ENCODE measurements at regions not wholly inside any gene's neighbourhood (a gene's known extent, or its start where the extent isn't known, plus 50 kb on each side); places are given as distances from the start of the nearest gene placed in this dataset.

GRCh38 chr5:30405821-30406220 is 787.7 kb upstream of the CDH6 start:
- Histone ChIP-seq H3K79me2 (ENCODE audit: control insufficient read depth, insufficient read depth, low read length) (no peaks in the 10 kb centered on the region), H3K4me3 (replicated peaks in 1 of 3; ENCODE audit: insufficient read depth in 1 of 3, low read depth in 1 of 3, low read length in 3 of 3) (no peak overlapping the region), H3K9me3 (replicated peaks; ENCODE audit: control insufficient read depth, insufficient read depth, low read length) (no peaks in the 10 kb centered on the region), H3K9me1 (replicated peaks; ENCODE audit: control insufficient read depth, extremely low read depth, insufficient read depth, low read length) (no peaks in the 10 kb centered on the region), H2AFZ (ENCODE audit: low read depth, low read length) (no peak overlapping the region), H3K27me3 (ENCODE audit: control insufficient read depth in 2 of 2, insufficient read depth in 2 of 2, low read length in 2 of 2) (no peaks in the 10 kb centered on the region), H3K27ac (ENCODE audit: insufficient read depth, low read depth, low read length) (no peak overlapping the region), H4K20me1 (replicated peaks; ENCODE audit: control insufficient read depth, extremely low read depth, insufficient read depth, low read length) (no peaks in the 10 kb centered on the region), H3K36me3 (ENCODE audit: control insufficient read depth in 2 of 2, extremely low read depth in 1 of 2, insufficient read depth in 2 of 2, low read length in 2 of 2) (no peaks in the 10 kb centered on the region), H3K4me2 (ENCODE audit: insufficient read depth, low read length) (no peak overlapping the region), H3K9ac (replicated peaks; ENCODE audit: extremely low read depth, insufficient read depth, low read length) (no peak overlapping the region), H3K4me1 (ENCODE audit: control insufficient read depth, extremely low read depth, insufficient read depth, low read length) (no peaks in the 10 kb centered on the region)
- intact Hi-C loops (cut with micrococcal nuclease) (no loop called here), dilution Hi-C loops (cut with MboI; ENCODE audit: extremely low pct_ligation_motif_present, low sequenced_read_pairs) (no loop called here)
- POLR2A ChIA-PET = no interaction called here
- FAIRE-seq (no peak), DNase-seq (ENCODE audit: low read depth, low spot score) (no peak)
- no TSS peak for BruUV-seq (replicated peaks)
- TF ChIP-seq, protein P1, sequence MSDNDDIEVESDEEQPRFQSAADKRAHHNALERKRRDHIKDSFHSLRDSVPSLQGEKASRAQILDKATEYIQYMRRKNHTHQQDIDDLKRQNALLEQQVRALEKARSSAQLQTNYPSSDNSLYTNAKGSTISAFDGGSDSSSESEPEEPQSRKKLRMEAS (IDR thresholded peaks at IDR 0.05; ENCODE audit: insufficient read depth, insufficient read length) = no peak
- TF ChIP-seq MYC (IDR thresholded peaks at IDR 0.05; ENCODE audit: low read depth, low read length) (no peak), POLR2A (IDR thresholded peaks at IDR 0.05; ENCODE audit: low read depth, low read length) (no peak), FOS (IDR thresholded peaks at IDR 0.05; ENCODE audit: borderline replicate concordance, insufficient read depth, low read length) (no peak), EZH2 (IDR thresholded peaks at IDR 0.05; ENCODE audit: borderline replicate concordance, low read depth, low read length, severe bottlenecking) (no peak), POLR2AphosphoS5 (IDR thresholded peaks at IDR 0.05; ENCODE audit: insufficient read depth, low read depth, low read length) (no peak), GATA2 (IDR thresholded peaks at IDR 0.05; ENCODE audit: insufficient read depth, insufficient read length, low read depth, low read length) (no peak), JUN (IDR thresholded peaks at IDR 0.05; ENCODE audit: borderline replicate concordance, insufficient read depth, insufficient read length, low read depth) (no peak)
- TF ChIP-seq, protein P2, sequence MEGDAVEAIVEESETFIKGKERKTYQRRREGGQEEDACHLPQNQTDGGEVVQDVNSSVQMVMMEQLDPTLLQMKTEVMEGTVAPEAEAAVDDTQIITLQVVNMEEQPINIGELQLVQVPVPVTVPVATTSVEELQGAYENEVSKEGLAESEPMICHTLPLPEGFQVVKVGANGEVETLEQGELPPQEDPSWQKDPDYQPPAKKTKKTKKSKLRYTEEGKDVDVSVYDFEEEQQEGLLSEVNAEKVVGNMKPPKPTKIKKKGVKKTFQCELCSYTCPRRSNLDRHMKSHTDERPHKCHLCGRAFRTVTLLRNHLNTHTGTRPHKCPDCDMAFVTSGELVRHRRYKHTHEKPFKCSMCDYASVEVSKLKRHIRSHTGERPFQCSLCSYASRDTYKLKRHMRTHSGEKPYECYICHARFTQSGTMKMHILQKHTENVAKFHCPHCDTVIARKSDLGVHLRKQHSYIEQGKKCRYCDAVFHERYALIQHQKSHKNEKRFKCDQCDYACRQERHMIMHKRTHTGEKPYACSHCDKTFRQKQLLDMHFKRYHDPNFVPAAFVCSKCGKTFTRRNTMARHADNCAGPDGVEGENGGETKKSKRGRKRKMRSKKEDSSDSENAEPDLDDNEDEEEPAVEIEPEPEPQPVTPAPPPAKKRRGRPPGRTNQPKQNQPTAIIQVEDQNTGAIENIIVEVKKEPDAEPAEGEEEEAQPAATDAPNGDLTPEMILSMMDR (IDR thresholded peaks at IDR 0.05; ENCODE audit: extremely low read depth in 1 of 2, insufficient read depth in 1 of 2, low read depth in 1 of 2, low read length in 2 of 2) = no peak
- CTCF ChIA-PET = no interaction called here

Data from endothelial cell of umbilical vein (primary cell).